ENCODE measurements at regions not wholly inside any gene's neighbourhood (a gene's known extent, or its start where the extent isn't known, plus 50 kb on each side); places are given as distances from the start of the nearest gene placed in this dataset.

DNA sequence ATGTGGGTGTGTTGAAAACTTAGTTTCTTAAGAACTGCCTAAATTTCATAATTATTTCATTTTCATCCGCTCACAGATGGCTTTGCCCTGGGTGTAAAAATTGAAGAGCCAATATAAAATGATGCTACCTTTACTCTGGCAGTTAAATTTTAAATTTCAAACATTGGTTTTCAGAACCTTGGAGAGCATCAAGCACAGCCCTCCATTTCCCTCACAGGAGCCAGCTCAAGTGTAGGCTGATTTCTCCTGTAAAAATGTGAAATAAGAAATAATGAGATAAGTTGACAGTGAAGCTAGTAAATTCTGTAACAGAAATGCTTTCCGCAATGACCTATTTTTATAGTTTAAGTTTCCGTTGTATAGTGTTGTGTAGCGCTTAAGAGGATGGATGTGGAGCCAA, 53.9 kb upstream of the AKT3 start:
- DNase-seq, result no peak

DNA sequence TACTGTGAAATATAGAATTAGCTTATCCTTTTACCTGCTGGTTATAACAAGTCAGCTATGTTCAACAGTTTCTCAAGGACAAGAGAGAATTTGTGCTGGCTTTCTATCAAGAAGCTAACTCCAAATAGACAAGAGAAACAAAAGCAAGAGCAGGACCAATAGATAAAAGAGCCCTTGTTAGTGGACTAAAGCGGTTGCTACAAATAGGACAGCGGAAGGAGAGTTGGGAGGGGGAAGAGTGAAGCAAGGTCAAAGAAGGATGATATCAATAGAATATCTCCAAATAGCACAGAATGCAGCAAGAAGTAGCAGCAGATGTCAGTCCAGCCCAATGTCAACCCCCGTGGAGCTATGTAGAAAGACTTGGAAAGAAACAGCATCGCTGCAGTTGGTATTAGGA, 53.0 kb upstream of the AKT3 start:
- DNase-seq, result no peak

DNA sequence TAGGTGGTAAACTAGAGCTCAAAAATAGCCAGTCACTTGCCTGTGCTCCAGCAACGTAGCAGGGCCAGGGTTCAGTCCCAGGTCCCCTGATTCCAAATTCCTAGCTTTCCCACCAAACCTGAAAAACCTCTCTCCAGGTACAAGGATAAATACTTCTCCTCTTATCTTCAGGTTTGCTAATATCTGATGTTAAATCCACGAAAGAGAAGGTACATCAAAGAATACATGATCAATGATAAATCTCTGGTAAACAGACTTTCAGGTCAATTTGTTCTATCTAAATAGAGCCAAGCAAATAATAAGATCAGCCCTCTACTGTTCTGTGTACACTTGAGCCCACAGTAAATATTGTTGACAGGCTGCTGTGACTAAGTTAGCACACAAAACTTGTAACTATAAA, 52.1 kb upstream of the AKT3 start:
- DNase-seq, result no peak

Data from stimulated activated CD8-positive, alpha-beta memory T cell treated with anti-CD3 and anti-CD28 coated beads, Interleukin-4, amount 100 ng/mL, for 48 hours (primary cell).